ENCODE measurements at regions not wholly inside any gene's neighbourhood (a gene's known extent, or its start where the extent isn't known, plus 50 kb on each side); places are given as distances from the start of the nearest gene placed in this dataset.

DNA sequence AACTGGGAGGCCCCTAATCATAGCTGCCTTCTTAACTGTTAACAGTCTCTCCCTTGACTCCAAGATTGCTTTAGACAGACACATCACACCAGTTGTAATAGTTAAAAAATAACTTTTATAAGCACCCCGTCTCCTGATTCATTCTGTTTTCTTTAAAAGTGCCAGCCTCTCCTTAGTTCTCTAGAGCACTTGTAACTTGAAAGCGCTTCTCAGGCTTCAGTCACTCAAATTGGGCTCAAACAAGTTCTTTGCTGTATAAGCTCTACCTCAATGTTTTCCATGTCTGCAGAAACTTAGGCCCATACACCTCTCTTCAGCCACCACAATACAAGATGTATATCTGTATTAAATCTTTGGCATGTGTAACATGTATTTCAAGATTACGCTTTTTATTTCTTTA is 169.6 kb downstream of the GABRG1 start:
- Histone ChIP-seq H3K4me1 (ENCODE audit: insufficient read depth, low read length) (no peaks in the 10 kb centered on the region), H3K36me3 (ENCODE audit: insufficient read depth, low read length) (no peaks in the 10 kb centered on the region), H3K4me2 (ENCODE audit: low read length) (no peak overlapping the region), H3K27me3 (ENCODE audit: insufficient read depth, low read length) (no peaks in the 10 kb centered on the region), H3K27ac (ENCODE audit: low read depth, low read length) (no peak overlapping the region), H3K9me3 (ENCODE audit: insufficient read depth, low read depth, low read length) (no peaks in the 10 kb centered on the region), H2AFZ (ENCODE audit: low read depth, low read length) (no peak overlapping the region), H3K4me3 (ENCODE audit: insufficient read depth, low read depth, low read length) (no peak overlapping the region), H4K20me1 (ENCODE audit: insufficient read depth, low read length) (no peaks in the 10 kb centered on the region), H3K9ac (ENCODE audit: low read length) (no peak overlapping the region), H3K79me2 (ENCODE audit: insufficient read depth, low read length) (no peaks in the 10 kb centered on the region)
- no peaks in the 10 kb centered on the region for H3K4me1 Mint-ChIP-seq (ENCODE audit: low read depth, unreplicated experiment)
- FAIRE-seq: no peak
- no peaks in the 10 kb centered on the region for H3K36me3 Mint-ChIP-seq (ENCODE audit: low read depth, unreplicated experiment)
- H3K27ac Mint-ChIP-seq (ENCODE audit: unreplicated experiment): no peak overlapping the region
- H3K9me3 Mint-ChIP-seq (ENCODE audit: unreplicated experiment): no peaks in the 10 kb centered on the region
- DNase-seq (ENCODE audit: low read depth): no peak
- H3K27me3 Mint-ChIP-seq (ENCODE audit: low read depth, unreplicated experiment): no peaks in the 10 kb centered on the region
- H3K4me3 Mint-ChIP-seq (ENCODE audit: unreplicated experiment): no peak overlapping the region
- TF ChIP-seq, protein P1, sequence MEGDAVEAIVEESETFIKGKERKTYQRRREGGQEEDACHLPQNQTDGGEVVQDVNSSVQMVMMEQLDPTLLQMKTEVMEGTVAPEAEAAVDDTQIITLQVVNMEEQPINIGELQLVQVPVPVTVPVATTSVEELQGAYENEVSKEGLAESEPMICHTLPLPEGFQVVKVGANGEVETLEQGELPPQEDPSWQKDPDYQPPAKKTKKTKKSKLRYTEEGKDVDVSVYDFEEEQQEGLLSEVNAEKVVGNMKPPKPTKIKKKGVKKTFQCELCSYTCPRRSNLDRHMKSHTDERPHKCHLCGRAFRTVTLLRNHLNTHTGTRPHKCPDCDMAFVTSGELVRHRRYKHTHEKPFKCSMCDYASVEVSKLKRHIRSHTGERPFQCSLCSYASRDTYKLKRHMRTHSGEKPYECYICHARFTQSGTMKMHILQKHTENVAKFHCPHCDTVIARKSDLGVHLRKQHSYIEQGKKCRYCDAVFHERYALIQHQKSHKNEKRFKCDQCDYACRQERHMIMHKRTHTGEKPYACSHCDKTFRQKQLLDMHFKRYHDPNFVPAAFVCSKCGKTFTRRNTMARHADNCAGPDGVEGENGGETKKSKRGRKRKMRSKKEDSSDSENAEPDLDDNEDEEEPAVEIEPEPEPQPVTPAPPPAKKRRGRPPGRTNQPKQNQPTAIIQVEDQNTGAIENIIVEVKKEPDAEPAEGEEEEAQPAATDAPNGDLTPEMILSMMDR (IDR thresholded peaks at IDR 0.05; ENCODE audit: insufficient read depth, low read depth, low read length): no peak
- no peak for TF ChIP-seq EZH2 (IDR thresholded peaks at IDR 0.05; ENCODE audit: insufficient read depth, low read length)

DNA sequence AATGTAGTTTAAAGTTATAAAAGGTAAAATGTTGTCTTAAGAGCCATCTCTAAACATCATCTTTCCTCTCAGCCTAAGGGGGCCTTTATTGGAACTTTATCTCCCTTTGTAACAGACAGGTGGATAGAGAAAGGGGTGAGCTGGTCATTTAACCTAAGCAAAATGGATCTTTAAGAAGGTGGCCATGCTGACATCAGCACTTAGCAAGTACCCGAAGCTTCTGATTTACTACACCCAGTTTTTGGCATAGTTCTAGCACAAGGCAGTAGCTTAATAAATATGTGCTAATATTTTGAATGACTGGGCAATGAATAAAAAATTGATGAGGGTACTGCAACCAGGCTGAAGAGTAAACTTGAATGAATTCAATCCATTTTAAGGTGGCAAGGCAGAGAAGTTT is 172.7 kb downstream of the GABRG1 start:
- H3K9me3 Mint-ChIP-seq (ENCODE audit: unreplicated experiment): no peaks in the 10 kb centered on the region
- TF ChIP-seq EZH2 (IDR thresholded peaks at IDR 0.05; ENCODE audit: insufficient read depth, low read length): no peak
- TF ChIP-seq, protein P1 (IDR thresholded peaks at IDR 0.05; ENCODE audit: insufficient read depth, low read depth, low read length): no peak
- no peaks in the 10 kb centered on the region for H3K36me3 Mint-ChIP-seq (ENCODE audit: low read depth, unreplicated experiment)
- no peak overlapping the region for H3K9ac ChIP-seq (ENCODE audit: low read length)
- H3K4me3 Mint-ChIP-seq (ENCODE audit: unreplicated experiment): no peak overlapping the region
- no peaks in the 10 kb centered on the region for H3K36me3 ChIP-seq (ENCODE audit: insufficient read depth, low read length)
- H3K9me3 ChIP-seq (ENCODE audit: insufficient read depth, low read depth, low read length): no peaks in the 10 kb centered on the region
- no peak overlapping the region for H3K27ac Mint-ChIP-seq (ENCODE audit: unreplicated experiment)
- H3K27me3 ChIP-seq (ENCODE audit: insufficient read depth, low read length): no peaks in the 10 kb centered on the region
- no peak overlapping the region for H3K4me3 ChIP-seq (ENCODE audit: insufficient read depth, low read depth, low read length)
- no peak overlapping the region for H3K4me2 ChIP-seq (ENCODE audit: low read length)
- H3K4me1 Mint-ChIP-seq (ENCODE audit: low read depth, unreplicated experiment): no peaks in the 10 kb centered on the region
- no peaks in the 10 kb centered on the region for H3K27me3 Mint-ChIP-seq (ENCODE audit: low read depth, unreplicated experiment)
- DNase-seq (ENCODE audit: low read depth): no peak
- no peaks in the 10 kb centered on the region for H4K20me1 ChIP-seq (ENCODE audit: insufficient read depth, low read length)
- no peak for FAIRE-seq
- no peak overlapping the region for H2AFZ ChIP-seq (ENCODE audit: low read depth, low read length)
- H3K4me1 ChIP-seq (ENCODE audit: insufficient read depth, low read length): no peaks in the 10 kb centered on the region
- no peaks in the 10 kb centered on the region for H3K79me2 ChIP-seq (ENCODE audit: insufficient read depth, low read length)
- H3K27ac ChIP-seq (ENCODE audit: low read depth, low read length): no peak overlapping the region

DNA sequence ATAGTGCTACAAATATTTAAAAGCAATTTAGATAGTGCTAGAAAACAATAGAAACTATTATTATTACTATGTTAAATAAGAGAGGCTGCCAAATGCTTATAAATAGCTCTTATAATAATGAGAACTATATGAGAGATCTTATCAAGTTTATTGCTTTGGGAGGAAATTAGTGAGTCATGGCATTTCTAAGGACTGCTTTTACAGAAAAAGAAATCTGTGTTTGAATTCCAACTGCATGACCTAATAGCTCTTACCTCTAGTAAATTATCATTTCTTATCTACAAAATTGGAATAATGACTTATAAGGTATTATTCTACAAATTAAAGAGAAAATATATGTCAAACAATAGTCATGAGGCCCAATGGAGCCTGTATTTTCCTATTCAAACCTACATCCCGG is 177.2 kb downstream of the GABRG1 start:
- no peak overlapping the region for H3K4me2 ChIP-seq (ENCODE audit: low read length)
- H3K27ac Mint-ChIP-seq (ENCODE audit: unreplicated experiment): no peak overlapping the region
- no peak for DNase-seq (ENCODE audit: low read depth)

More for the DNA sequence above, 177.2 kb downstream of the GABRG1 start:
- H3K4me3 Mint-ChIP-seq (ENCODE audit: unreplicated experiment): no peak overlapping the region
- Histone ChIP-seq H2AFZ (ENCODE audit: low read depth, low read length) (no peak overlapping the region), H3K4me3 (ENCODE audit: insufficient read depth, low read depth, low read length) (no peak overlapping the region), H3K36me3 (ENCODE audit: insufficient read depth, low read length) (no peaks in the 10 kb centered on the region), H3K27ac (ENCODE audit: low read depth, low read length) (no peak overlapping the region), H4K20me1 (ENCODE audit: insufficient read depth, low read length) (no peaks in the 10 kb centered on the region), H3K79me2 (ENCODE audit: insufficient read depth, low read length) (no peaks in the 10 kb centered on the region), H3K4me1 (ENCODE audit: insufficient read depth, low read length) (no peaks in the 10 kb centered on the region), H3K9me3 (ENCODE audit: insufficient read depth, low read depth, low read length) (no peaks in the 10 kb centered on the region), H3K9ac (ENCODE audit: low read length) (no peak overlapping the region), H3K27me3 (ENCODE audit: insufficient read depth, low read length) (no peaks in the 10 kb centered on the region)
- no peak for FAIRE-seq
- TF ChIP-seq, protein P1 (IDR thresholded peaks at IDR 0.05; ENCODE audit: insufficient read depth, low read depth, low read length): no peak
- no peak for TF ChIP-seq EZH2 (IDR thresholded peaks at IDR 0.05; ENCODE audit: insufficient read depth, low read length)
- H3K4me1 Mint-ChIP-seq (ENCODE audit: low read depth, unreplicated experiment): no peaks in the 10 kb centered on the region
- no peaks in the 10 kb centered on the region for H3K36me3 Mint-ChIP-seq (ENCODE audit: low read depth, unreplicated experiment)
- H3K9me3 Mint-ChIP-seq (ENCODE audit: unreplicated experiment): no peaks in the 10 kb centered on the region
- no peaks in the 10 kb centered on the region for H3K27me3 Mint-ChIP-seq (ENCODE audit: low read depth, unreplicated experiment)

Data from astrocyte (in vitro differentiated cells and primary cell).